Ishikawa (cell line): ENCODE measurements at regions not wholly inside any gene's neighbourhood (a gene's known extent, or its start where the extent isn't known, plus 50 kb on each side); places are given as distances from the start of the nearest gene placed in this dataset.

ENCODE experiments used
- CEBPB ChIP-seq: IDR thresholded peaks from 2 replicates; pipeline ENCODE4 v1.6.1; 2012
- EGR1 ChIP-seq: IDR thresholded peaks from 2 replicates; pipeline ENCODE4 v1.6.1; 2012
- EP300 ChIP-seq: IDR thresholded peaks from 2 replicates; pipeline ENCODE4 v1.6.1; 2012; ENCODE audit warnings: borderline replicate concordance
- FOXM1 ChIP-seq: IDR thresholded peaks from 2 replicates; pipeline ENCODE4 v1.6.1; 2012; ENCODE audit warnings: low read depth, borderline replicate concordance
- MAX ChIP-seq: IDR thresholded peaks from 2 replicates; pipeline ENCODE4 v1.6.1; 2012
- NFIC ChIP-seq: IDR thresholded peaks from 2 replicates; pipeline ENCODE4 v1.6.1; 2012
- REST ChIP-seq: IDR thresholded peaks from 2 replicates; pipeline ENCODE4 v1.6.1; 2012; ENCODE audit warnings: low read depth, mild to moderate bottlenecking
- TAF1 ChIP-seq: IDR thresholded peaks from 2 replicates; pipeline ENCODE4 v1.6.1; 2012; ENCODE audit warnings: low read depth, mild to moderate bottlenecking
- YY1 ChIP-seq: IDR thresholded peaks from 2 replicates; pipeline ENCODE4 v1.6.1; 2012; ENCODE audit warnings: low read depth
- ZBTB7A ChIP-seq: IDR thresholded peaks from 2 replicates; pipeline ENCODE4 v1.6.1; 2012; ENCODE audit warnings: low read depth

GRCh38 chr3:152056481-152056880, 183.0 kb downstream of the SUCNR1 start:
- TF ChIP-seq MAX: no peak
- no peak for TF ChIP-seq YY1
- no peak for TF ChIP-seq EGR1
- TF ChIP-seq TAF1: no peak
- TF ChIP-seq FOXM1: no peak
- no peak for TF ChIP-seq REST
- TF ChIP-seq EP300: no peak
- TF ChIP-seq NFIC: no peak
- TF ChIP-seq CEBPB: no peak
- TF ChIP-seq ZBTB7A: no peak
